SK-N-SH treated with all-trans-retinoic acid at 6 μM for 48 hours (cell line): ENCODE measurements at regions not wholly inside any gene's neighbourhood (a gene's known extent, or its start where the extent isn't known, plus 50 kb on each side); places are given as distances from the start of the nearest gene placed in this dataset.

Source experiments
- CSDC2 ChIP-seq: fragments of 250-450 bp; sonication (Bioruptor Pico); IDR thresholded peaks from 2 replicates; pipeline ENCODE4 v1.5.0; 2020; ENCODE audit warnings: mild to moderate bottlenecking, moderate library complexity
- ESRRG ChIP-seq: fragments of 250-450 bp; sonication (Bioruptor Pico); IDR thresholded peaks from 2 replicates; pipeline ENCODE4 v1.6.1; 2021; ENCODE audit warnings: mild to moderate bottlenecking
- ISL1 ChIP-seq: fragments of 250-450 bp; sonication (Bioruptor Pico); IDR thresholded peaks from 2 replicates; pipeline ENCODE4 v2.1.2; 2022; ENCODE audit warnings: mild to moderate bottlenecking, moderate library complexity
- OSR1 ChIP-seq: fragments of 250-450 bp; sonication (Bioruptor Pico); IDR thresholded peaks from 2 replicates; pipeline ENCODE4 v1.8.0; 2022; ENCODE audit warnings: moderate library complexity, mild to moderate bottlenecking, inconsistent platforms
- RARB ChIP-seq: fragments of 250-450 bp; sonication (Bioruptor Pico); IDR thresholded peaks from 2 replicates; pipeline ENCODE4 v1.8.0; 2021; ENCODE audit warnings: mild to moderate bottlenecking, moderate library complexity
- TCF4 ChIP-seq: fragments of 250-450 bp; sonication (Bioruptor Pico); IDR thresholded peaks from 2 replicates; pipeline ENCODE4 v1.8.0; 2021; ENCODE audit warnings: mild to moderate bottlenecking, moderate library complexity, borderline replicate concordance
- ZC3H10 ChIP-seq: fragments of 250-450 bp; sonication (Bioruptor Pico); IDR thresholded peaks from 2 replicates; pipeline ENCODE4 v1.5.1; 2021; ENCODE audit warnings: mild to moderate bottlenecking, moderate library complexity
- ZFP3 ChIP-seq: fragments of 250-450 bp; sonication (Bioruptor Pico); IDR thresholded peaks from 2 replicates; pipeline ENCODE4 v1.5.0; 2020; ENCODE audit warnings: mild to moderate bottlenecking, moderate library complexity
- ZFP30 ChIP-seq: fragments of 450-650 bp; formaldehyde crosslinking; IDR thresholded peaks from 2 replicates; pipeline ENCODE4 v1.5.0; 2022; ENCODE audit warnings: mild to moderate bottlenecking, moderate library complexity
- ZNF70 ChIP-seq: fragments of 450-650 bp; formaldehyde crosslinking; IDR thresholded peaks from 2 replicates; pipeline ENCODE4 v1.5.0; 2020; ENCODE audit warnings: mild to moderate bottlenecking, moderate library complexity
- ZNF8 ChIP-seq: fragments of 450-650 bp; formaldehyde crosslinking; IDR thresholded peaks from 2 replicates; pipeline ENCODE4 v1.5.0; 2020; ENCODE audit warnings: mild to moderate bottlenecking, moderate library complexity

- TF ChIP-seq ZFP3 (no peak), ESRRG (CRISPR knock-in tag) (no peak), OSR1 (CRISPR knock-in tag) (no peak), TCF4 (no peak), ZFP30 (CRISPR knock-in tag) (no peak), ZNF8 (CRISPR knock-in tag) (no peak), RARB (CRISPR knock-in tag) (no peak), ZC3H10 (CRISPR knock-in tag) (no peak), ZNF70 (no peak), ISL1 (CRISPR knock-in tag) (no peak), CSDC2 (CRISPR knock-in tag) (no peak)
Observed at GRCh38 chr14:30251557-30252100, 307.3 kb upstream of the G2E3 start.
